ENCODE measurements at regions not wholly inside any gene's neighbourhood (a gene's known extent, or its start where the extent isn't known, plus 50 kb on each side); places are given as distances from the start of the nearest gene placed in this dataset.
"Not testable (repeated sequence)": the region's sequence is repeated elsewhere in the genome, so short reads cannot be mapped to it uniquely, and the experiment has no call there.

DNA sequence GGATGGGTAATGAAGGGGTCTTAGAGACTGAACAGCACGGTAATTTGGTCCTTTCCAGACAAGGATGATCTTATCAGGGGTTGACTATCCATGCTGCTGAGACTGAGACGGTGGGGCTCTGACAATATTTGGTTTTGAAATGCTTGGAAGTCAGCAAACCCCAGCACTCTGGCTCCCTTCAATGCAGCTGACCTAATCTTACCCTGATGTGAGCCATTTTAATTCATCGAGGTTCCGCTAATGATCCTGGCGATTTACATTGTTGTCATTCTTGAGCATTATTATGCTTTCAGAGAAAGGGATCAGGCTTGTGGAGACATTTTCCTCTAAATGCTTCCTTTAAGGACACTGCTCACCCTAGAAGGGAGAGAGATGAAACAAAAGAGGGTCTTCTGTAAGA, 114.6 kb upstream of the BMPER start:
- no peak for DNase-seq

DNA sequence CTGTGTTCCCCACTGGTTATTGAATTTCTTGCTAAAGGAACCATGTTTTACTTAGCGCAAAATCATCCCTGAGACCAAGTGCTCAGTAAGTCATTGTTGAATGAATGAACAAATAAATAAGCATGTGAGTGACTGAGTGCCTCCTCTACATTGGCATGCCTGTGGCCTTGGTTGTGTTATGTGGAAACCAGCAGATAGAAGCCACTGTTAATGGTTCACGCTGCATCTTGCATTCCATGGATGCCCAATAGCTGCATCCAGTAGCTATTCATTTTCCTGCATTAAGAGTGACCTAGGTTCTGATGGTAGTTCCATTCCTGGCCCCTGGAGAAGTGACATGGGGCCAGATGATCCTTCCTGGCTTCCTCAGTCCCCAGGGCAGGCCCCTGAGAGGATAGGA, 113.3 kb upstream of the BMPER start:
- DNase-seq = no peak

DNA sequence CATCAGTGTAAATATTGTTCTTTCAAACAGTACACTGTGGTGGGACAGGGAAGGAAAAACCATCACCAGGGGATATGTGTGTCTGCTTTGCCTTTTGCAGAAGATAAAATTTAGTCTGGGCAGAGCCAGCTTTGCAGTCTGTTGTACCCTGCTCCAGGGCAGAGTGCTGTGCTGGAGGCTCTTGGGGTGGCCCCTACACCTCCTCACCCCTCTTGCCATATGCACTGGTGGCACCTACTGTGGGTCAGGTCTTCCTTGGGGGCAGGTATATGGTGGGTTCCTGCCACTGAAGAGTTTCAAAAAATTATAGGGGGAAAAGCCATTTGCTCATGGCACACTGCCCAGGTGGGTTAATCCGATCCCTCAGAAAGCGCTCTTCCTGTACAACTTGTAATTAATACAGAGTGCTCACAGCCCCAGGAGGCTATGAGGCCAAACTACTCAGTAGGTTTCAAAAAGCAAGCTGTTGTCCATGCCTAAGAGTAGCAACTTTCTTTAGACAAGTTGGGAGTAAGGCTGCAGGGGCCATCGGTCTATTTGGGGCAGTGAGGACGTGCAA, 112.7 kb upstream of the BMPER start:
- no peak for DNase-seq

DNA sequence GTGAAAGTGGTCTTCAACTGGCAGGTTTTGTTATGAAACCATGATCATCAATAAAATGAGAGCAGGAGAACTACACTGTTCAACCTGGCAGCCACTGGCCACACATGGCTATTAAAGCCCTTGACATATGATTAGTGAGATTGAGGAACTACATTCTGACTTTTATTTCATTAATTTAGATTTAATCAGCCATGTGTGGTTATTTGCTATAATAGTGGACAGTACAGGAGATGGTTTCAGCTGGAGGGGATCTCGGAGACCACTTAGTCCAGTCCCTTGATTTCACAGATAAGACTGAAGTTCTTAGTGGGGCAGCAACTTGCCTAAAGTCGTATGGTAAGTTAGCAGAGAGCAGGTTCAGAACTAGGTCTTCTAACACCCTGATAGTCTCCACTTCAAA, 111.7 kb upstream of the BMPER start:
- no peak for DNase-seq

DNA sequence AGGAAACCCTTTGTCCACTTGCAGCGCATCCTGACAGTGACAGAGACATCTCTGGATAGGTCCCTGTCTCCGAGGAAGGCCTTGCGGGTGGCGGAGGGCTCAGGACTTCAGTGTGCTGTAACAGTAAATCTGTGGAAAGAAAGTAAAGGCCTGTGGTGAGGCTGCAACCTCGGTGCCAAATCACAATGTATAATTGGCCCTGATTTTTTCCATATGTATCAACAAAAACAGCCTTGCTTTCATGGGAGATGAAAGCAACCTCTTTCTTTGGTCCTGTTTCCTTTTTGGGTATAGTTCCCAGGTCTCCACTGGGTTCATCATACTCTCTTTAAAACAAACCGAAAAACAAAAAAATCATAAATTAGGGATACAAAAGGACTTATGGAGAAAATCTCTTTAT, 110.9 kb upstream of the BMPER start:
- DNase-seq = no peak

DNA sequence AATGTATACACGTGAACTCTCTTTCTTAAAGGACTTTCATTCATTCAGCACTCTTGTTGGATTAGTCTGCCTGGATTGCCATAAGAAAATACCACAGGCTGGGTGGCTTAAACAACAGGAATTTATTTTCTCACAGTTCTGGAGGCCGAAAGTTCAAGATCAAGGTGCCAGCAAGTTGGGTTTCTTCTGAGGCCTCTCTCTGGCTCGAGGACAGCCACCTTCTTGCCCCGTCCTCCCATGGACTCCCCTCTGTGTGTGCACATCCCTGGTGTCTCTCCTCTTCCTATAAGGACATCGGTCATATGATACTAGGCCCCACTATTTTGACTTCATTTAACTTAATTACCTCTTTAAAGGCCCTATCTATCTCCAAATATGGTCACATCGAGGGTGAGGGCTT, 110.4 kb upstream of the BMPER start:
- no peak for DNase-seq

DNA sequence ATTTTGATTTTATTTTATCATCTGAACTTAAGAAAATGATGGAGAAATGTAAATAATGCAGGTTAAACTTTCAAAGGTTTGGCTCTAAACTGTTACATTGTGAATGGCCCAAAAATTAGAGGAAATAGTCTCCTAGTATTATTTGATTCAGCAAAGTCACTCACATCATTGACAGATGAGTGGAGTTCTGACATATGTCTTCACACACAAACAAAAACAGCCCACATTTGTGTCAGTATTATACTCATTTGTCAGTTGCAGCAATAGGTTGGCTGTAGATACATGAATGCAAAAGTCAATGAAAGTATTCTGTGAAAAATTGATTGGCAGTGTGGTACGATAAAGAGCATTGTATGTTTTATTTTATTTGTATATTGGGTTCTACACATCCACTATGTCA, 108.8 kb upstream of the BMPER start:
- no peak for DNase-seq

DNA sequence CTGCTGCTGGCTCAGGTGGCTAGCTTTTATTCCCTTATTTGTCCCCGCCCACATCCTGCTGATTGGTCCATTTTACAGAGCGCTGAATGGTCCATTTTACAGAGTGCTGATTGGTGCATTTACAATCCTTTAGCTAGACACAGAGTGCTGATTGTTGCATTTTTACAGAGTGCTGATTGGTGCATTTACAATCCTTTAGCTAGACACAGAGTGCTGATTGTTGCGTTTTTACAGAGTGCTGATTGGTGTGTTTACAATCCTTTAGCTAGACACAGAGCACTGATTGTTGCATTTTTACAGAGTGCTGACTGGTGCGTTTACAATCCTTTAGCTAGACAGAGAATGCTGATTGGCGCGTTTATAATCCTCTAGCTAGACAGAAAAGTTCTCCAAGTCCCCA, 107.8 kb upstream of the BMPER start:
- DNase-seq = not testable (repeated sequence)

DNA sequence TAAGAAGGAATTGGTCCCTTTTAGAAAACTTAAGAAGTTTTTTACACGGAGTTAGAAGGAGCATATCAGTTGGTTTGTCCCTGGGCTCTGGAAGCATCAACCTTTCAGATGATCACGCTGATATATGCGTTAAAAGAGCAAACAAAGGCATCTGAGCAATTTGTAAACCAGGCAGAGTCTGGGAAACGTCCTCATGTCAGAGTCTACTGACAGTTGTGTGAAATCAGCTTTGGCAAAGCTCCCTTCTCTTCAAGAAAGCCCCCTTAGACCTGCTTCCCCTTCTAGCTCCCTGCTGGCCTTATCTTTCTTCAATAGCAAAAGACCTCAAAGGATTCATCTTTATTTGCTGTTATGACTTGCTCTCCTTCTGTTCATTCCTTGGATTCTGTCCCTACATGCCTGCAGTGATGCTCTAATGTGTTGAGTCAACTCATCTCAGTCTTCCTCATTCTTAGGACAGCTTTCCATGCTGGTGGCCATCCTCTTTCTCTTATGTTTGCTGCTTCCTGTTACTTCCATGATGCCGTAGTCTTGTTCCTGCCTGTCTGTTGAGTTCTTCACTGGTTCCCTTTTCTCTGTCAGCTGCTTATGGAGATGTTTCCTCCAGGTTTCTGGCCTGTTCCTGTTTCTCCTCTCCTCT, 106.5 kb upstream of the BMPER start:
- DNase-seq = no peak

DNA sequence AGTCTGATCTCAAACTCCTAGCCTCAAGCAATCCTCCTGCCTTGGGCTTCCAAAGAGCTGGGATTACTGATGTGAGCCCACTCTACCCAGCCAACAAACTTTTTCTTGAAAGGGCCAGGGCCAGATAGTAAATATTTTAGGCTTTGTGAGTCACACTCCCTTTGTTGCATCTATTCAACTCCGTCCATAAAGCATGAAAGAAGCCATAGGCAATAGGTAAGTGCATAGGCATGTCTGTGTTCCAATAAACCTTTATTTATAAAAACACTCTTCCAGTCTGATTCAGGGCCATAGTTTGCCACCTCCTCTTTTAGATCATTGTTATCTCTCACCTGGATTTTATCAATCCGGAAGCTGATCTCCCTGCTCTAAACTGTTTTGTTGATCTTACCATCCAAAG, 105.6 kb upstream of the BMPER start:
- no peak for DNase-seq

DNA sequence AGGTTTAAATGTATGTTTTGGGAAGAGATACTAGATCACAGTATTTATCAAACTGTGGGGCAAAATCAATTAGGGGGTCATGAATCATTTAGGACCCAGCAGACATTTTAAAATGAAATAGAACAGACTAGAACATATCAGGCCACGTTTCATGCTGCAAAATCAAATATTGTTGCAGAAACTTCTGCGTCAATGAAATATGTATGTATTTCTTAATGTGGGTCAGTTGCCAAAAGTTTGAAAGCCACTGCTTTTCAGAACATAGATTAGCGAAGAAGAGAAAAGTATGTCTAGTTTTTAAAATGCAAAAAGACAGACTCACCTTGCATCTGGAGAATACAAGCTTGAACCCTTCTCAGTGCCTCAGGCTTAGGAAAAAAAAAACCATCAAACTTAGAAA, 102.7 kb upstream of the BMPER start:
- no peak for DNase-seq

DNA sequence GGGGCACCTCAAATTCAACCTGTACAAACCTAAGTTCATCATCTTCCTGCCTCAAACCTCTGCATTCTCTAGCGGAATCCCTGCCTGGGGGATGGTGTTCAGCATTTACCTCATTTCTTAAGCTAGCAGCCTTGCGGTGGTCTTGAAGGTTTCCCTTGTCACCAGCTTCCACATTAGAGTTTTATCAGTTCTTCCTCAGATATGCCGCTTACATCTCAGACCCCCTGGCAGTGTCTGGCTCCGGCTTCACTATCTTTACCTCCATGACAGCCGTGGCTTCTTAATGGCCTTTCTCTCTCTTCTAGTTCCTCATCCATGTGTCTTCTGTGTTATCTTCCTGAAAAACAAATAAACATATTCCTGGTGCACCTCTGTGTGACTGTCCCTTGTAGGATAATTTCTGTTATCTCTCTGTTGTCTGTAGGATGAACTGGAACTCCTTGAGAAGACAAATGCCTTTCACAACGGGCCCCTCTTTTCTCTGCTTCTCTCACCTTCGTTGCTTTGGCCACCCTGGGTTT, 101.1 kb upstream of the BMPER start:
- DNase-seq = no peak

DNA sequence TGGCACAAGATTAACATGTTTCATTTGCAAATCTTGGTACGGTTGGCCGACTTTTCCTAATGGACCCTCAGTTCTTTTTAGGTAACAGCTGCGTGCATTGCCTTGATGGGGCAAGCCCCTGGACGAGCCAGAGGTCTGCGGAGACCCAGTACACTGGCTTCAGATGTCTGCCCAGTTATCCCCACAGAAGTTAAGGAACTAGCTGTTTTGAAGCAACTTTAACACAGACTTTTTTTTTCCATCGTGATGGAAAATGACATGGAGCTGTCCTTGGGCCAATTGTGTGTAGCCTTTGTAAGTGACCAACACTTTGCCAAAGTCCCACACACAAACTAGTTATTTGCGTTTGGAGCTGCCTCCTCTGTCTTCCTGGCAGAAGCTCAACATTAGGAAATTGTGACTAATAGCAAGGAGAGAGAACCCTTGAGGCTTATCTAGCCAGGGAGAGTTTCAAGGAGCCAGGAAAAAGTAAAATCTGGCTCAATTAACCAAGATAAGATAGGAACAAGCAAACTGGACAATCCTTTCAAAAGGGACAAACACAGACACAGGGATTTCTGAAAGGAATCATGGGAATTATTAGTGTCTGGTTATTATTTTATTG, 99.6 kb upstream of the BMPER start:
- no peak for DNase-seq

DNA sequence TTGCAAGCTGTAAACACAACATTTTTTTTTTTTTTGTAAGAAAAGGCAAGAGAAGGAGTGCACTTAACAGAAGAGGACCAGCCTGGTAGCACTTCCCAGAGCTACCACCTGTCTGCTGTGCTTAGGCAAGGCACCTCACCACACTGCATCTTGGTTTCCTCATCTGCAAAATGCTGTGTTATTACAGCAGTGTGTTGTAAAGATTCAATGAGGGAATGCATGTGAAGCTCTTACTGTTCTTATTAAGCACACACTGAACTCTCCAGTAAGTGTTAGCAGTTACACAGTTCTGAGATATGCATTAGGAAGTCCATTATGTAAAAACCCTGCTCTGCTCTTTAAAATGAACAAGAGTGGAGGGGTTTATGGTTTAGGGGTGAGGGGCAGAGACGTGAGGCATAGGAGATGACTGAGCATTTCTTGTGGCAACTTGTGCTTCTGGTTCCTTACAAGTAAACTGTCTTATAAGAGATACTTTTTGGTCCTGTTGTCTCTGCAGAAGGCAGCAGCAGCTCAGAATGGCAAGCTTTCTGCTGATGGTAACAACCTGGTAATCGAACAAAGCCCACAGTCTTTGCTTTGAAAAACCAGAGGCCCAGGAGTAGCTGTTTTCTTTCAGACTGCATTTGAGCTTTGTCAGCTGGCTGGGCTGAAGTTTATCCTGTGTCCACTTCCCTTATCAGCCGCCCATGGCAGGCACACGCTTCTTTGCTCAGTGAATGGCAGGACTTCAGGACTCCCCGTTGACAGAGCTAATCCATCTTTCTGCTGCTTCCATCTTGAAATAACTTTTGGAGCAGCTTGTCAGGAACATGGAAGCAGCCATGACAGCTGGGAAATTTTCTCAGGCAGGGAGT, 98.8 kb upstream of the BMPER start:
- no peak for DNase-seq

DNA sequence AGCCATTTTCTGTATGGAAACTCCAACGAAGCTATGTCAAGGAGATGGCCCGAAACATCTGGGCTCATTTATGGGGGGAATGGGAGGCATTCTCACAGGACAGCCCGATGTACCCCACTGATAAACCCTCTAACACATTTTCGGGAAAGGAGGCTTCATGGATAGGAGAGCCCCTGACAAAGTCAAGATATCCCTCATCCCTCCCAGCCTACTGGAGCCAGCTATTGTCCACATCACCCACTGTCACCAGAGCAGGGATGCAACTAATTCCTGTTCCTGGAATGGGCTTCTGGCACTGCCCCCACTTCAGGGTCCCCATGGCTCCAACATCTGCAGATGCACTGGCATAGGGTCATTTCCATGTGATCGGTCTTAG, 98.2 kb upstream of the BMPER start:
- no peak for DNase-seq

DNA sequence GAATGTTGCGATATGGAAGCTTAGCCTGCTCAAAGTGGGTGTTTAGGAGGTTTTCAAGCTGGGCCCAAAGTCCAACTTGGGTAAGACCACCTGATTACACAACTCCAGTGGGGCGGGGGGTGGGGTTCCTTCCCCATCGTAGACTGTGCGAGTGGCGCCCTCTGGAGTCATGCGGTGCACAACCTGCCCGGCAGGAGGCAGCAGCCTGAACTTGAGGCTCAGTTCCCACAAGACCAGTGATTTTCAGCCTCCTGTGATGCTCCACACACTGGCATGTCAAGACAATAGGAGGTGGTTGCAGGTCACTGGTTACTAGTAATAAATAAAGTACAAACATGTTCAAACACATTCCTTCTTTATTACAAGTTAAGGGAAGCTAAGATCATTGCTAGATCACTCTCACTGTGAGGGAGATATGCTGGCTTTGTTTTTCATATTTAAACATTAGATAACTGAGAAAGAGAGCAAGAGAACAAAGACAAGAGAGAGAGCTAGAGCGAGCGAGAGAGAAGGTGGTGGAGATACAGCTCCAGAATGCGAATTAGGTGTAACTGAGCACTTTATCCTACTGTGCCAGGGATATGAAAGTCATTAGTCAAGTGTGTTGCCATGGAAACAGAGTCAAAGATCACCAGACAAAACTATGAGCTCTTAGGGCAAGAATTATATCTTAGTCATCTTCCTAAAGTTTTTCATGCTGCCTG, 97.4 kb upstream of the BMPER start:
- DNase-seq = peak in 1 of 2 donors; percentile 3

DNA sequence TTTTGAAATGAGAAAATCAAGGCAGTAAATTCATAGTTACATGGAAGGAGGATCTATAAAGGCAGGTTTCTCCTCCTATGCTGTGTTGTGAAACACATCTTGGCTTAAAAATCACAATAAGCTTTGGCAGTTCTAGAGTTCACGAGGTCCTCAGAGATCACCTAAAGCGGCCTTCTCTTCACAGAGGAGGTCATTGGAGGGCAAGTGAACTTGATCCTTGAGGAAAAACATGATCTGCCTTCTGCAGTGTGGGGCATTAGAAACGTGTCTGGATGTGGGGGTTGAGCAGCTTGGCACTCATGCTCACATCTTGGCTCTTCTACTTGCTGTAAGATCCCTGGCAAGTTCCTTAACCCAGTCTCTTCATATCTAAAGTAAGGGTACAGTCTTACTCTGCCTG, 96.1 kb upstream of the BMPER start:
- no peak for DNase-seq

DNA sequence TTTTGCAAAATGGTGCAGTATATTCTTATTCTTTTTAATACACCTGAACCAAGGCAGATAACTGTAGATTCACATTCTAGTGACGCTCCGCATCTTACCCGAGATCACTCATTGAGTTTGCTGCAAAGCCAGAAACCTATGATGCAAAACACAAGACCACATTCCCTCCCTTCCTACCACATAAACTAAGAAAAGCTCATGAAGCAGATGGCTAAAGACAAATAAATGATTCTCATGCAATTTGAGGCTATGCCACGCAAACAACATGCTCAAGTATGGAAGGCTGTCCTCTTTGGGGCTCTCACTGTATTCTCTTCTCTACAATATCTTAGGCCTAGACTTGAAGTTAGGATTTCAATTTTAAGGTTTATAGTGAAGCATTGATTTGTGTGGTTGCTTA, 95.0 kb upstream of the BMPER start:
- DNase-seq = no peak

DNA sequence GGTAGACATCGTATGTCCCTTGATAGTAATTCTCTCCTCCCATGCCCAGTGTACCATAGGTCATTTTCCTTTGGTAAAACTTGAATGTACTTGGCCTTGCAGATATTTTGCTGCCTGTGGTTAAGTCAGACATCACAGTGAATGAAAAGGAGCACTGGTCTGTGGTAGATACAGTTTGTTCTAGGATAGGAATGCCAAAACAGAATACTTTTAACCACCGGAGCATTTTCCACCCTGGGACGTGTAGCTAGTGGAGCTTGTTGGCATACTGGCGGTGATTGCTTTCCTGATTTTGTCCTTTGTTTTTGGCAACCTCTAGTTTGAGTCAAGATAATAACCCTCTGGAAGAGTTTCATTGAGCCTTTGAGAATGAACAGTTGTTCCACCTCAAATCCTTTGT, 92.0 kb upstream of the BMPER start:
- no peak for DNase-seq

DNA sequence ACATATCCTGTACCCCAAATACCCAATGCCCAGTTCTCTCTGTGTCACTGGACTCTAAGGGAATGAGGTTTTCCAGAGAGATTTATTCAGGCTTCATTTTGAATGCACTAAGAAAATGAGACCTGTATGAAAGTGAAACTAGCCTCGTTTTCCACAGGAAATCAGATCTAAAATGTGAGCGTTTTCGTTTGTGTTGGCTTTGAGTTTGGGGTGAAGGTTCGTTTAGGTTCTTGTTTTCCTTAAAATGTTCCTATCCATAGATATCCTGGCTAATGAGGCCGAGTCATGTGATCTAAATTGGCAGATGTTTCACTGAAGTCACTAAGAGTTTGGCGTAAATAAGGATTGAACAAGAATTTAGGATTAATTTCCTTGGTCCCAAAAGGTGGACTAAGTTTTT, 90.9 kb upstream of the BMPER start:
- DNase-seq = no peak

DNA sequence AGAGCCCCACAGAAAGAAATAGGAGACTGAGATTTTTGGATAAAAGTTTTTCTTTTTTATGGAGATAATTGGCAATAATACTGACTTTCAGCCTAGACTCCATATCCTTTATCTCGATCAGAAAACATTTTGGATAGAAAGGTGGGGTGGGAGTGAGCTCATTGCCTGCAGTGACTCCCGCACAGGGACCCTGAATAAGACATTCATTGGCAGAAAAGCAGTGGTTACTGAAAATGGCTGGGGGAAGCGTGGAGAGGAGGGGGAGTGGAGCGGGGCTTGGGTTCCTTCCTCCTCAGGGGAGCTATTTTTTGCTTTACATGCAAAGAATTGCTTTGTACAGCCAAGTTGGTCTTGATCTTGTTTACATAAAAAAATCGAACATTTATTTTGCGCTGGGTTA, 90.4 kb upstream of the BMPER start:
- DNase-seq = no peak

DNA sequence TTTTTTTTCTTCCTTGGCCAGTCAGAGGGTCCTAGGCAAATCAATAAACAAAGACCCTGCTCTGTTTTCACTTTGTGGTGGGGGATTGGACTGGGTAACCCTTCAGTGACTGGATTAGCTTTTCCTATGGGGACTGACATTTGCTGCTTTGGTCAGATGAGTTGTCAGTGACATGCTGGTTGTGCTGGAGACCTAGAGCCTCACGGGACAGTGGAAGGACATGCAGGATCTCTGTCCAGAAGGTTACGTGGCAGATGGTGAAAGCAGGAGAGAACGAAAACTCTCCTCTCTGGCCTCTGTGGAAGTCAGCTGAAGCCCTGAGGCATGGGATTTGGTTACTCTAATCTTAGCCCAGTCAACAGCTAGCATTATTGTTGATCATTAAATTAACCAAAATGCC, 90.0 kb upstream of the BMPER start:
- DNase-seq = no peak

DNA sequence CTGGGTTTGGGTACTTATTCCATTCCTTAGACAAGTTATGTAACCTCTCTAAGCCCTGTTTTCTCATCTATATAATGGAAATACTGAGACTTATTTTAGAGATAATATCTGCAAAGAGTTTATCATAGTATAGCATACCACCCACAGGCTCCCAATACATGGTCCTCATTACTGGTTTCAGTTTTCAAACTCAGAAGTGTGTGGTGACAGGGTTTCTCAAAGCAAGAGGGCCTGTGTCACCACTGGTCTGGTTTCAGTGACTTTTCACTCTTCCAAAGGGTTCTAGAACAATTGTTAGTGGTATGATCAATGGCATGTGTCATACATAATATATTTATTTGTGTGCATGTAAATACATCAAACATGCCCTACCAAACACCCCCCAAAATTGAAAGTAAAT, 89.2 kb upstream of the BMPER start:
- DNase-seq = no peak

Data from stimulated activated CD4-positive, alpha-beta T cell treated with anti-CD3 and anti-CD28 coated beads, Interleukin-2, amount 100 ng/mL, for 48 hours (primary cell).